ENCODE measurements at regions not wholly inside any gene's neighbourhood (a gene's known extent, or its start where the extent isn't known, plus 50 kb on each side); places are given as distances from the start of the nearest gene placed in this dataset.

DNA sequence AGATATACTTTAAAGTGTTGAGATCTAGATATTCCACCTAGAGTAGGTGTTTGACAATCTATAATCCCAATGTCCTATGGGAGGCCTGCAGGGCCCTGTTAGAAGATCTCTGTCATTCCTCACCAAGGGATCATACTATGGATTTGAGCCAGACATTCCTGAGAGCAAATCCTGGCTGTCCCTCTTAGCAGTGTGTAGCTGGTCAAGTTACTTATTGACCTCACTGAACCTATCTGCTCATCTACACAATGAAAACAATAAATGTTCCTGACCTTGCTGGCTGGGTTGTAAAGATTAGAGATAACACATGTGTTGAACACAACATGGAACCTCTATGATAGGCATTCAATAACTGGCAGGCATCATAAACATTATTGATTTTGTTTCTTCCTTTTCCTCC lies 265.6 kb upstream of the ATP11B start:
- DNase-seq = no peak

DNA sequence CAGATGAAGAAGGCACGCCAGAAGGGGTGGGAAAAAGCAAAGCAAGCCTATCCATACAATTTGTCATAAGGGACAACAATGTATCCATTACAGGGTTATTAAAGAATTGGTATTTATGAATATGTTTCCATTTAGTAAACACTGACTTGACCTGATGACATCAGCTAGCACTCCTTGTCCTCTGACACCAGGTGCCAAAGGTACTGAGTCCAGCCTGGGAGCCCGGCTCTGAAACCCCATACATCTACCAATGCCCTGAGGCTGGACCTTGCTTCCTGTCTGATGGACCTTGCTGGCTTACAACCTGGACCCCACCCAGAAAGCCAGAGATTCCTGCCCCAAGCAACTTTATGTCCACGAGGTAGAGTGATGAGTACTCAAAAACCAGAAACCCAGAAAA lies 263.0 kb upstream of the ATP11B start:
- no peak for DNase-seq

- DNase-seq = no peak
Observed at GRCh38 chr3:182533394-182533793, 259.9 kb upstream of the ATP11B start.

- DNase-seq = no peak
Observed at GRCh38 chr3:182544542-182544941, 248.8 kb upstream of the ATP11B start.

GRCh38 chr3:182562274-182562673 lies 231.0 kb upstream of the ATP11B start:
- no peak for DNase-seq

DNA sequence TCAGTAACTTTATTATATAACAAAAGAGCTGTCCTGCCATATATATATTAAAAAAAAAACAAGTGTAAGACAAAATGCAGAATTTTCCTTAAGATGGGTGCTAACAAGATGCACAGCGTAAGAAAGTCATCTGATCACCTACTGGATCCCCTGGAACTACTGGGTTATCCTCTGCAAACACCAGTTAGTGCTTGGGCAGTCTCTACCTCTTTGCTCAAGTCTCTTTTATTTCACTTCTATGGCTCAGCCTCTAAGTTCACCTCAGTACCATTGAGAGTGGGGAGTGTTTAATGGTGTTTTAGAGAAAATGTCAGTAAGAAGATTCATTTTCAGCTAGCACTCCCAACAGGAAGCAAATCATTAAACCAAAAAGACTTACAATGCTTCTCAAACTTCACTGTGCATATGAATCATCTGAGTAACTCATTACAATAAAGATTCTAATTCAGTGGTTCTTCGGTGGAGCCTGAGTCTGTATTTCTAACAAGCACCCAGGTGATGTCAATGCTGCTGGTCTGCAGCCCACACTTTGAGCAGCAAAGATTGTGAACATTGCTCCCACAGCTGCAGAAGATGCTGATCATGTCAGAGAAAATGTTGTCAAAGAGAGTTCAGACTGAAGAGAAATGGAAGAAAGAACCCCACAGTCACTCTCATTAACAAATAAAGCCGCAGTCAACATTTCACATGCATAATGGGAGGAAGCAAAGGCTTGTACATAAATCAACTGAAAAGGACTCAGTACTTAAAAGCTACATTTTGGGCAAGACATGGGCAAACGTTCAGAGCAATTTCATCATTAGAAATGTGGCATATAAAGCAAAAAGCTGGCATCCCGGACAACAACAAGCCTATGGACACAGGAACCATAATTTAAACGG lies 227.1 kb upstream of the ATP11B start:
- DNase-seq = no peak

- no peak for DNase-seq
Observed at GRCh38 chr3:182567700-182568099, 225.6 kb upstream of the ATP11B start.

DNA sequence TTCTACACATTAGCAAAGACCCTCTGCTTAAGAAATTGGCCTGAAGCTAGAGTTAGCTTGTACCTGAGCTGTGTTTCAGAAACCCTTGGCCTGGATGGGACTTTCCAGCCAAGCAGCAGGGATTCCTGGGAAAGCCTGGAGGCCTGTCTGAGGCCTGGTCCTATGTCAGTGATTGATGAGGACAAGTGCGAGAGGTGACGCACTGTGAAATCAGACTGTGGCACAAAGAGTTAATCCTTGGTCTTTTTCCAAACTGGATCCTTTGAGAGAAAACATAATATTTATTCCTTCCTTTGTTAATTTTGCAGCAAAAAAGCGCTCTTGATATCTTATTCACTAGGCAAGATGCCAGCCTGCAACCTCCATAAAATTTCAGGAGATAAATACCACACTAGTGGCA lies 225.0 kb upstream of the ATP11B start:
- DNase-seq = no peak

GRCh38 chr3:182568876-182569275 lies 224.4 kb upstream of the ATP11B start:
- no peak for DNase-seq

- no peak for DNase-seq
Observed at GRCh38 chr3:182570946-182571594, 222.2 kb upstream of the ATP11B start.

GRCh38 chr3:182575941-182576340 lies 217.4 kb upstream of the ATP11B start:
- DNase-seq = no peak

GRCh38 chr3:182583545-182583944 lies 209.8 kb upstream of the ATP11B start:
- DNase-seq = no peak

DNA sequence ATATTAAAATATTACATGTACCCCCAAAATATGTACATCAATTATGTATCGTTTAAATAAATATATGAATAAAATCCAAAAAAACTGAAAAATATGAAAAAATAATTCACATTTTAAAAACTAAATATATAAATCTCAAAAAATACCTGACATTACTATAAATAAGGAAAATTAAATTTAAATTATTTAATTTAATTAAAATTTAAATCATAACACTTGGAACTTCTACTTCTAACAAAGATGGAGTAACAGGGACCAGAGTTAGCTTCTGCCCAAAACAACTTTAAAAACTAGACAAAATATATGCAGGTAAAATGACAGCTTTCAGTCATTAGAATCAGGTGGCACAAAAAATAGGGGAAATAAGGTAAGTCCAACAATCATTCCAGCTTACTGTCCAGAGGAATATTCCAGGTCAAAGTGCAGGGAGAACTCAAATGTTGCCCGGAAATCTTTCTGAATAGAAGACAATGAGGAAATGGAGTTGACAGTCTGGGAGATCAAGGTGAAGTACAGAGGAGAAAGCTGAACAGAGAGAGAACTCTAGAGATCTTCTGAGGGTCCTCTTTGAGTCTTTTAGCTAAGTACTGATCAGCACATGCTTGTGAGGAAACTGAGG lies 207.7 kb upstream of the ATP11B start:
- DNase-seq = no peak

GRCh38 chr3:182592747-182593146 lies 200.6 kb upstream of the ATP11B start:
- DNase-seq = no peak

DNA sequence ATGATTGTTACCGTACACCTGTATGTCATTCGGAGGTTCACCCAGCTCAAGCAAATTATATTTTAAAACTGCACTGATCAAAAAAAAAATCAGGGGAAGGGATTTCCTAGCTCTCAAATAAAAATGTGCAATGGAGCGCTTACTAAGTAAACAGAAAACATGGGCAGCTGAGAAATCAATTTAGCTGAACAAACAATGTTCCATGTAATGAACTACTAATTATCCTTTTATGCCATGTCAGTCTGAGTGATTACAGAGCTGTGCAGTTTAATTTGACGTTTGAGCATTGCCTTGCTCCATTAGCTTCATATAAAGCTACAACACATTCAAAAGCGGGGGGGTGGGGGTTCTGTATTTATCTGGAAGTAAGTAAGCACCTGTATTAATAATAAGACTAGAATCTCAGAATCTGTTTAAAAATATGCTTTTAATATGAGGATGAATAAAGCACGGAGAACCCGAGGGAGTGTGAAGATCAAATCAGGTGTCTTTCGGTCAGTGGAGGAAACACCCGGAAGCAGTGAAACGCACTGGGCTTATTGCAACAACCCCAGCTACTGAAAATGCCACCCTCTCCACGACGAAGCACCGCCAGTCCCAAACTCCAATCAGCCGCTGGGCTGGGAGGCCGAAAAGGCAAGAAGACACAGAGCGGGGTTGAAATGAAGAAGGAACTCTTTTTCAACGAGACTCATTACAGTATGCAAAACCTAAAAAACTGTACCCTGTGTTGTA lies 196.5 kb upstream of the ATP11B start:
- no peak for DNase-seq

- DNase-seq = no peak
Observed at GRCh38 chr3:182597621-182598041, 195.7 kb upstream of the ATP11B start.

DNA sequence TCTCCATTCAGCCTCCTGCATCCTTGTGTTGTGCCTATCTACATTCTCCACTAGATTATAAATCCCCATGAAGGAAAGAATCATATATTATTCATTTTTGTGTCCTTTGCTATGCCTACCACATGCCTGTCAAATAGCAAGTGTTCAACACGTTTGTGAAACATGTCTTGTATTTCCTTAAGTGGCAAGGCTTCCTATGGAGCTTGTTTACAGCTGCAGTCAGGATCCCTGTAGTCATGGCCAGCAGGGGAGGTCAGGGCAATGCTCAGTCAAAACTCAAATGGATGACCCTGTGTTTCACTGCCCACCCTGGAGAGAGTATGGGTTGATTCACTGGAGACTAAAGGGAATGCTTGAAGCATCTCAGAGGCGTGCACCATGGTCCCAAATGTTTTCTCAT lies 191.7 kb upstream of the ATP11B start:
- DNase-seq = no peak

GRCh38 chr3:182603501-182603900 lies 189.8 kb upstream of the ATP11B start:
- DNase-seq = no peak

DNA sequence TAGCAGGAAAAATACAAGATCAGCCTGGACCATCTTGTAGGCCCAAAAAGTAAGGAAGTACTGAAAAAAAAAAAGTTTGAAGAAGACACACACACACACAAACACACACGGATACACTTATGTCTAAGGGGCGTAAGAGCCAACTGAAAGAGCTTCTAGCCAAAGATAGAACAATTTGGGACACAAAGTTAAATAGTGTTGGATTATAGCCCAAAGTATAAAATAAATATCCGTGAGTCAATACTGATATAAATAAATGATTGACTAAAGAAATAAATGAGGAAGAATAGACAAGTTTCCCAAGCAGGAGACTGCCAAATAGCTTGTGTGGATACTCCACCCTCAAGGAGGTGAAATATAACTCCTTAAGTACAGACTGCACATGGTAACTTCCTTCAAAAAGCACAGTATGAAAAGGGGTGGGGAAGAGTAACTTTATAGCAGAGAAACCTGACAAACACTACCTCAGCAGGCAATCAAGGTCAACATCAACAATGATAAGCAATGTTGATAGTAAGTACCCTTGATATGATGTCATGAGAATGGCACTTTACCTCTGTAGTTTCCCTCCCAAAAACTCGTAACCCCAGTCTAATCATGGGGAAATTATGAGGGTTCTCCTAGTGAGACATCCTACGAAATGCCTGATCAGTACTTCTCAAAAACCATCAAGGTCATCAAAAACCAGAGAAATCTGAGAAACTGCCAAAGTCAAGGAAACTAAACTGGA lies 187.3 kb upstream of the ATP11B start:
- DNase-seq = no peak

DNA sequence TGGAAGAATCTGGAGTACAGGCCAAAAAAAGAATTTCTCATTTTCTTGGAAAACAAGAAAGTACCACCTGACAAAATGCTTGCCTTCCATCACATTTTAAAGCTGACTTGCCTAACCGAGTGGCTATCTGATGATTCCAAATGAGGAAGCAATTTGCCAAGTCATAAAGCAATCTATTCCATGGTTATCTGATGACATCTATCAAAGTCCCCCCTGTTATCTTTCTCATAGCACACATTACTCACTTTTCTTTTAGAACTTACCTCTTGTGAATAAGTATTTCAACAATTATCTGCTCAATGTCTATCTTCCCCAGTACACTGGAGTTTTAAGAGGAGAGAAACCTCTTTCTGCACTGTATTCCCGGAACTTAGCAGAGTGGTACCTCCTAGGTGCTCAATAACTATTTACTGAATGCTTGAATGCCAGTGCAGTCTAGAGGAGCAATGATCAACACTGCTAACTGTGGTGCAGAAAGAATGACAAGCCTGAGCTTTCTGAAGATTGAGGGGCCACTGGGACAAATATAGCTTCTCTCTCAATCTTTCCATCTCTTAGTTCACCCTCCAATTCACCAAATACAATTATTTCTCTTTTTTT lies 186.3 kb upstream of the ATP11B start:
- DNase-seq = no peak

DNA sequence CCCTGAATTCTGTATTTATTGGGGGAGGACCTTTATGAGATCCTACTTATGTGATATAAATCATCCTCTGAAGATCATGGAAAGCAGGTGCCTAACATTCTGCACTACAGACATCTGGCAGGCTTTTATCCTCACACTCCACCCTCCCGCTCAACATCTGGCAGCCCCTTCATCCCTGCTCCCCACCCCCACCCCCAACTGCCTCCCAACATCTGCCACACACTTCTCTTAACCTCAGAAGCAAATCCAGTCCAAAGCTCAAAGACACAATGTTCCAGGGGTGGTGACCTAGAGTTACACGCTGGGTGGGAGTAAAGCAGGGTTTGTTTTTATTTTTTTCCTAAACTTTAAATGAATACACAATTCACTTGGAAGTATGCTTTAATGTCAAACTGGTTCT lies 184.5 kb upstream of the ATP11B start:
- DNase-seq = no peak

DNA sequence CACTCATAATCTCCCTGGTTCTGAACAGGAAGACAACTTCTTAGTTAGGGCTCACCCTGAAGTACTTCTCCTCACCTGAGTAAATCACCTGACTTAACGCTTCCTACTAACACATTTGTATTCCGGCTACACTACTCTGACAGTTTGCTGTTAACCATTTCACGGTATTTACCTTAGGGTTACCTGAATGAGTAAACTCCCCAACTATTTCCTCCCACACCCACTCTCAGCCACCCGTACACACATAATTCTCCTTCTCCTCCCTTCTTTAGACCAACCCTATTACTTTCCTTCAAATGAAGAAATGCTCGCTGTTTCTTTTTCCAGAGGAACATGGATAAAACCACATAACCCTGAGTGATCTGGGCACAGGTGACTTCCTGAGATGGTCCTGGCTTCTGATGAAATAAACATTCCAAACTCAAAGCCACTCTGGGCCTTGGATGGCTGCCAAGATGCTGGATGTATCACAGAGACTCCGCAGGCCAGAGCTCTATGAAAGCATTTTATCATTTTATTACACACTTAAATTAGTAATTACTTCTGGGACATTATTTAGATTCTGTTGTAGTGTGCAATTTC lies 183.6 kb upstream of the ATP11B start:
- no peak for DNase-seq

All from DMS 273 treated with DMSO at 0.1 percent for 48 hours (cell line).